HepG2 (cell line): ENCODE measurements at regions not wholly inside any gene's neighbourhood (a gene's known extent, or its start where the extent isn't known, plus 50 kb on each side); places are given as distances from the start of the nearest gene placed in this dataset.

Experiments
- ATAC-seq: fragments of 200-7000 bp; cut with Tn5 transposase; 3 replicates; pipeline ENCODE4 v1.9.1; 2020; ENCODE audit warnings: mild to moderate bottlenecking, moderate library complexity
- BruUV-seq: library from RNA; stranded (reverse); fragments of 400-500 nt; replicated peaks from 2 replicates; lab custom pipeline; 2021; lab: Mats Ljungman, UMichigan
- CTCF ChIA-PET: fragments of 300-600 bp; formaldehyde crosslinking; extraction: SDS; loops from one replicate; lab custom pipeline; 2021; ENCODE audit warnings: low total read pairs, inconsistent platforms, low intra/inter-chr PET ratio; lab: Yijun Ruan, JAX
- POLR2A ChIA-PET: fragments of 350-600 bp; sonication (Branson Sonifier 250); formaldehyde crosslinking; loops from one replicate; lab custom pipeline; 2020; ENCODE audit warnings: antibody characterized with exemption, inconsistent platforms; lab: Yijun Ruan, JAX
- DNase-seq: peaks from one replicate; pipeline ENCODE4 v3.0.0-alpha.2; 2015; ENCODE audit warnings: low spot score
- FAIRE-seq: peaks from 3 replicates; lab custom pipeline; 2011; peaks lifted over from hg19 to GRCh38; lab: Jason Lieb, UNC
- H2AFZ ChIP-seq: one replicate; pipeline ENCODE4 v1.6.1; 2011; ENCODE audit warnings: low read length, inconsistent platforms
- H3K27ac ChIP-seq: fragments of 300-600 bp; 3 replicates; pipeline ENCODE4 v1.8.0; 2011; ENCODE audit warnings: mixed run types, mild to moderate bottlenecking, mixed read lengths, low read length, inconsistent platforms; ENCODE audit not compliant: insufficient read depth; ENCODE audit errors: extremely low read length
- H3K27me3 ChIP-seq, 2 experiments: fragments of 200-600 bp in 1 of 2; 2 replicates in 1 of 2; 3 replicates in 1 of 2; pipeline versions ENCODE4 v1.6.0 to v1.8.0; 2011; ENCODE audit warnings: low read length in 2 of 2, mild to moderate bottlenecking in 2 of 2, moderate library complexity in 2 of 2, inconsistent platforms in 1 of 2; ENCODE audit not compliant: insufficient read depth in 2 of 2, control insufficient read depth in 1 of 2
- H3K36me3 ChIP-seq, 2 experiments: fragments of 200-600 bp in 1 of 2; replicated peaks in 1 of 2; 2 replicates in 1 of 2; 3 replicates in 1 of 2; pipeline versions ENCODE4 v1.5.1 to v1.8.0; 2011; ENCODE audit warnings: low read length in 2 of 2, inconsistent platforms in 1 of 2; ENCODE audit not compliant: insufficient read depth in 2 of 2, control insufficient read depth in 1 of 2
- H3K4me1 ChIP-seq: 2 replicates; pipeline ENCODE4 v1.5.1; 2012; ENCODE audit warnings: low read length, inconsistent platforms; ENCODE audit not compliant: insufficient read depth
- H3K4me2 ChIP-seq: 2 replicates; pipeline ENCODE4 v1.6.0; 2011; ENCODE audit warnings: low read depth, low read length, inconsistent platforms
- H3K4me3 ChIP-seq, 3 experiments: fragments of 200-600 bp in 1 of 3; sonication (generic), shearing (Covaris generic) in 1 of 3; replicated peaks in 1 of 3; 2 replicates each; pipeline ENCODE4 v1.5.1; 2011 to 2016; ENCODE audit warnings: low read length in 3 of 3, inconsistent platforms in 2 of 3, low read depth in 2 of 3, mild to moderate bottlenecking in 2 of 3, control low read depth in 1 of 3, mixed read lengths in 1 of 3; ENCODE audit not compliant: insufficient read depth in 1 of 3
- H3K79me2 ChIP-seq: one replicate; pipeline ENCODE4 v1.6.1; 2011; ENCODE audit warnings: low read length, inconsistent platforms; ENCODE audit not compliant: insufficient read depth
- H3K9ac ChIP-seq: 2 replicates; pipeline ENCODE4 v1.6.0; 2011; ENCODE audit warnings: mild to moderate bottlenecking, low read depth, low read length, inconsistent platforms; ENCODE audit not compliant: insufficient read depth
- H3K9me3 ChIP-seq: 2 replicates; pipeline ENCODE4 v1.5.1; 2012; ENCODE audit warnings: mild to moderate bottlenecking, low read length
- H4K20me1 ChIP-seq: 2 replicates; pipeline ENCODE4 v1.6.0; 2011; ENCODE audit warnings: inconsistent platforms, mild to moderate bottlenecking, low read length, moderate library complexity; ENCODE audit not compliant: insufficient read depth
- DNMT3B ChIP-seq: conservative IDR thresholded peaks from 2 replicates; pipeline ENCODE4 v1.6.1; 2016; ENCODE audit warnings: missing biosample characterization, control low read depth
- HMGXB3 ChIP-seq: sonication (generic); formaldehyde crosslinking; IDR thresholded peaks from 2 replicates; pipeline ENCODE4 v1.4.0; 2020; ENCODE audit warnings: missing genetic modification reagents, borderline replicate concordance
- HOMEZ ChIP-seq: IDR thresholded peaks from 2 replicates; pipeline ENCODE4 v1.6.1; 2016; ENCODE audit warnings: low read depth
- MAF1 ChIP-seq: sonication (generic); formaldehyde crosslinking; IDR thresholded peaks from 2 replicates; pipeline ENCODE4 v1.5.0; 2020; ENCODE audit warnings: missing genetic modification reagents, borderline replicate concordance
- SOX13 ChIP-seq, 3 experiments: fragments of 450-650 bp in 1 of 3; sonication (generic) in 1 of 3; formaldehyde crosslinking in 1 of 3; IDR thresholded peaks in 2 of 3; conservative IDR thresholded peaks in 1 of 3; 2 replicates each; pipeline versions ENCODE4 v1.5.0 to v1.6.1; 2016 to 2020; ENCODE audit warnings: antibody characterized with exemption in 1 of 3, mild to moderate bottlenecking in 1 of 3, missing compliant biosample characterization in 1 of 3, missing genetic modification reagents in 1 of 3, moderate library complexity in 1 of 3
- ZNF562 ChIP-seq: sonication (generic); formaldehyde crosslinking; IDR thresholded peaks from 2 replicates; pipeline ENCODE4 v1.8.0; 2022; ENCODE audit warnings: missing genetic modification reagents, borderline replicate concordance
- ZNF773 ChIP-seq: sonication (generic); formaldehyde crosslinking; IDR thresholded peaks from 2 replicates; pipeline ENCODE4 v1.4.0; 2020; ENCODE audit warnings: missing genetic modification reagents, borderline replicate concordance
- WGBS: methylation state at CpG from one replicate; pipeline ENCODE4 v1.1.6; 2017; ENCODE audit warnings: low lambda C conversion rate; 5-methylcytosine and 5-hydroxymethylcytosine counted together
- in situ Hi-C: cut with HindIII; loops from 2 replicates; pipeline ENCODE4 v1.10.0; 2017; ENCODE audit warnings: low pct_unique_long_range_greater_than_20kb; ENCODE audit not compliant: extremely low pct_ligation_motif_present
- intact Hi-C: fragments of 100-400 bp; cut with micrococcal nuclease; formaldehyde crosslinking; loops from one replicate; pipeline ENCODE4 v1.10.0; 2022; ENCODE audit not compliant: unreplicated experiment

- FAIRE-seq, result no peak
Measured at GRCh38 chr18:33844232-33844631, 266.2 kb downstream of the ASXL3 start.

More at GRCh38 chr18:33844232-33844631, 266.2 kb downstream of the ASXL3 start:
- Histone ChIP-seq H3K27ac (no peak overlapping the region), H3K9ac (no peak overlapping the region), H3K4me1 (no peaks in the 10 kb centered on the region), H2AFZ (no peak overlapping the region), H3K27me3 (no peaks in the 10 kb centered on the region), H3K36me3 (no peaks in the 10 kb centered on the region), H3K79me2 (no peaks in the 10 kb centered on the region), H4K20me1 (no peaks in the 10 kb centered on the region), H3K4me2 (no peak overlapping the region), H3K9me3 (no peaks in the 10 kb centered on the region), H3K4me3 (no peak overlapping the region)
- no peak for TF ChIP-seq HOMEZ (CRISPR knock-in tag)
- TF ChIP-seq ZNF773, result no peak
- TF ChIP-seq HMGXB3 (CRISPR knock-in tag), result no peak
- no peak for TF ChIP-seq SOX13 (IDR thresholded peaks at IDR 0.05)
- no peak for TF ChIP-seq SOX13 (CRISPR knock-in tag; conservative IDR thresholded peaks at IDR 0.05 in 1 of 2, IDR thresholded peaks at IDR 0.05 in 1 of 2)
- no peak for TF ChIP-seq MAF1
- no peak for TF ChIP-seq ZNF562 (CRISPR knock-in tag)
- TF ChIP-seq DNMT3B (CRISPR knock-in tag), result no peak
- in situ Hi-C loops, result loop anchor here (25.0 kb wide), 1 partner anchor 468 kb away; no protein-coding TSS in a partner anchor
- CTCF ChIA-PET, result no interaction called here
- WGBS, result 24% methylated on average over 3 of the region's 3 CpGs
- BruUV-seq, result no TSS peak
- DNase-seq, result no peak
- intact Hi-C loops, result no loop called here
- ATAC-seq, result no peak
- POLR2A ChIA-PET, result no interaction called here
